ENCODE measurements at regions not wholly inside any gene's neighbourhood (a gene's known extent, or its start where the extent isn't known, plus 50 kb on each side); places are given as distances from the start of the nearest gene placed in this dataset.
"Not testable (repeated sequence)": the region's sequence is repeated elsewhere in the genome, so short reads cannot be mapped to it uniquely, and the experiment has no call there.

- no peak for DNase-seq (ENCODE audit: low read depth)
These were observed 746.1 kb upstream of the EPHA5 start for GRCh38 chr4:66416425-66416824.

DNA sequence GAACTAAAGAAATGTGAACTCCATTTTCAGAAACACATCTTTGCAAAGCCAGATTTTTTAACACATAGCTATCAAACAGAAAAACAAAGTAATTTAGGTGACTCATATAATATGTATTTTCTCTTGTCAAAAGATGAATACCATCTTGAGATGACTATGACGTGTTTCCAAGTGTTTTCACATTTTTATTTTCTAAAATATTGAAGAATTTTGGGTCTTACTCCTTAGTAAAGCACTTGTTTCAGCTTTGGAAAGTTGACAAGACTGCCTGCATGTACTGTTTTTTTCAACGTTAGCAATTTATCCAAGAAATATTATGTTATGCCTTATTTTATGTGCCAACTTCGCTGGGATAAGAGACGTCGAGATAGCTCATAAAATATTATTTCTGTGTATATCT is 733.9 kb upstream of the EPHA5 start:
- peak; percentile 7 for DNase-seq (ENCODE audit: low read depth)

DNA sequence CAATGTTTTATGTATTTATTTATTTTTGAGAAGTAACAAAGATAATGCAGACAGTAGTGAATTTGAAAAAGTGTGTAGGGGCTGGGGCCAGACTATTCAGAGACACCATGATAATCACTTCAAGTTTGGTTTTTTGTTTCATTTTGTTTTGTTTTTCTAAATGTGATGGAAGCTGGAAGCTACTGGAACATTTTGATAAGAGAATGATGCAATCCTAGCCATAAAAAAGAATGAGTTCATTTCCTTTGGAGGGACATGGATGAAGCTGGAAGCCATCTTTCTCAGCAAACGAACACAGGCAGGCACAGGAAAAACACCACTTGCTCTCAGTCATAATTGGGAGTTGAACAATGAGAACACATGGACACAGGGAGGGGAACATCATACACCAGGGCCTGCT is 706.6 kb upstream of the EPHA5 start:
- no peak for DNase-seq (ENCODE audit: low read depth)

DNA sequence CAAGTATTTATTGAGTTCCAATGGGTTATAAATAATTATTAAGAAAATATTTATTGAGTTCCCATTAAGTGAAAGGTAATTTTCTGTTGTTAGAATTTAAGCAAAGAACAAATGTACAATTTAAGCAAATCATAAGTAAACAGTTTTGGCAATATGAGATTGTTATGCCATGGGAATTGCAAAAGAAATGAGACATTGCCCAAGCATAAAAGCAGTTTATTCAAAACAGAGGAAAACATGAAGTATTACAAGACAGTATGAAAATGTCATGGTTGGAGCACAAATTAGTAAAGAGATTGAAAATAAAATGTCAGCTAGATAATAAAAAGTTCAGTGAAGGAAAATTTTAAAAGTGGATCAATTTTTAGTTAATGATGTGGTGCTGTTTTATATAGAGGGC is 706.1 kb upstream of the EPHA5 start:
- DNase-seq (ENCODE audit: low read depth), result no peak

DNA sequence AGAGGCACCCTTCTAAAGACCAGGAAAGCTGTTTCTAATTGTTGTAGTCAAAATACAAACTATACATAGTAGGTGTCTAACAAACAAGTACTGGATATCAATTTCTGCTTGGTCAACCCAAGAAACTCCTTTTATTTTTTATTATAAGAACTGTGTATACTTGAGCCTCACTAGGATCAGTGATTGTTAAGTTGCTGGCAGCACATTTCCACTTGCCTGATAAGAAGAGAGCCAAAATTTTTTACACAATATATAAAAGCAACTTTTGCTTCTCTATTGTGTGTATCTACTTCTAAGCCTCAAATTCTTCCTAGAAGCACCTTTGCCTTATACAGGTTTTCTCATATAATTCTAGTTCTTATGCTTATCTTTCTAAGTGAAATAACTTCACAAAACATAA is 703.0 kb upstream of the EPHA5 start:
- no peak for DNase-seq (ENCODE audit: low read depth)

GRCh38 chr4:66372706-66373105 is 702.4 kb upstream of the EPHA5 start:
- DNase-seq (ENCODE audit: low read depth), result peak; percentile 24

- DNase-seq (ENCODE audit: low read depth), result no peak
These were observed 696.9 kb upstream of the EPHA5 start for GRCh38 chr4:66367043-66367660.

DNA sequence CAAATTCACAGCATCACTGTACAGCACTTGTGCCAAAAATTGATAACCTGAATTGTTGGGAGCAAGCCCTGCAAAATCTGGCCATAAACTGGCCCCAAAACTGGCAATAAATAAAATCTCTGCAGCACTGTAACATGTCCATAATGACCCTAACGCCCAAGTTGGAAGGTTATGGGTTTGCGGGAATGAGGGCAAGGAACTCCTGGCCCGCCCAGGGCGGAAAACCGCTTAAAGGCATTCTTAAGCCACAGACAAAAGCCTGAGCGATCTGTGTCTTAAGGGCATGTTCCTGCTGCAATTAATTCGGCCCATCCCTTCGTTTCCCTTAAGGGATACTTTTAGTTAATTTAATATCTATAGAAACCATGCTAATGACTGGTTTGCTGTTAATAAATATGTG is 690.1 kb upstream of the EPHA5 start:
- DNase-seq (ENCODE audit: low read depth), result not testable (repeated sequence)

- DNase-seq (ENCODE audit: low read depth), result peak; percentile 67
These were observed 687.0 kb upstream of the EPHA5 start for GRCh38 chr4:66357316-66357715.

GRCh38 chr4:66355328-66355727 is 685.0 kb upstream of the EPHA5 start:
- DNase-seq (ENCODE audit: low read depth), result no peak

DNA sequence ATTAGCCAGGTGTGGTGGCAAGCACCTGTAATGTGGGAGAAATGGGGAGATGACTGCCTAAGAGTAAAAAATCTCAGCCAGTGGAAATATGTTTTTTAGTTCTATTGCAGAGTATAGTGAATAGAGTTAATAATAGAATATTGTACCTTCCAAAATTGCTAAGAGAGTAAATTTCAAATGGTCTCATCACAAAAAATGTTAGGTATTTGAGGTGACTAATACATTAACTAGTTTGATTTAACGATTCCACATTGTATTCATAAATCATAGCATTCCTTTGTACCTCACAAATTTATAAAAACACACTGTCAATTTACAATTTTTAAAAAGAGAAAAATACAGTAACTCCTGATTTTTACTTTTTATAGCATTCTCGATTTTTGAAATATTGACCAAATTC is 681.5 kb upstream of the EPHA5 start:
- DNase-seq (ENCODE audit: low read depth), result peak; percentile 60

DNA sequence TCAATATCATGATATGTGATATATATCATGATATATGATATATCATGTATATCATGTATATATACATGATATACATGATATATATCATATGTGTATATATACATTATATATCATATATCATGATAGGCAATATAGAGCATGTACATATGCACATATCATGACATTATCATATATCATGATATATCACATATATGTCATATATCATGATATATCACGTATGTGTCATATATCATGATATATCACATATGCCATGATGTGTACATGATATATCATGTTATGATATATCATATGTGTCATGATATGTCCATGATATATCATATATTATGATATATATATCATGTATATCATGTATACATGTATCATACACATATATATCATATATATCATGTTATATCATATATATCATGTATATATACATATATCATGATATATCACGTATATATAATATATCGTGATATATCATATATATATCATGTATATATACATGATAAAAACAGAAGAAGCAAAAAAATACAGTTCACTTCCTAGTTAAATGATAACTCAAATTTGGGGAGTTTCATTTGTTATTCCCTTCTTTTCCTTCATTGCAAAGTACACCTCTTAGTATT is 670.1 kb upstream of the EPHA5 start:
- DNase-seq (ENCODE audit: low read depth), result no peak

DNA sequence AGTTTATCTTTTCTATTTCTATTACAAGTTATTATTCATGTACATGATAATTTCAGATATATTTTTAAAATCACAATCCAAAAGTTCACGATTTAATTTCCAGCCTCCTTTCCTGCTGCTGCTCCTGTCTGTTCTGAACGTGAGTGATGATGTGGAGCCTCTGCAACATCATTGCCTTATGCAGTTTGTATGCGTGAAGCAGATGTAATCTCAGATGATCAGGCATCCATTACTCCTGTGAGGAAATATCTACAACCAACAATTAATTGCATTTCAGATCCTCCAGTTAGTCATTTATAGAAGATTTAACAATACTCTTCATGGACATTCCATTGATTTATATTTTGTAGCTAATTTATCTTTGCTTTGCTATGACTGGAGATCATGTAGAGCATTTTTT is 668.7 kb upstream of the EPHA5 start:
- no peak for DNase-seq (ENCODE audit: low read depth)

GRCh38 chr4:66331761-66332160 is 661.5 kb upstream of the EPHA5 start:
- no peak for DNase-seq (ENCODE audit: low read depth)

DNA sequence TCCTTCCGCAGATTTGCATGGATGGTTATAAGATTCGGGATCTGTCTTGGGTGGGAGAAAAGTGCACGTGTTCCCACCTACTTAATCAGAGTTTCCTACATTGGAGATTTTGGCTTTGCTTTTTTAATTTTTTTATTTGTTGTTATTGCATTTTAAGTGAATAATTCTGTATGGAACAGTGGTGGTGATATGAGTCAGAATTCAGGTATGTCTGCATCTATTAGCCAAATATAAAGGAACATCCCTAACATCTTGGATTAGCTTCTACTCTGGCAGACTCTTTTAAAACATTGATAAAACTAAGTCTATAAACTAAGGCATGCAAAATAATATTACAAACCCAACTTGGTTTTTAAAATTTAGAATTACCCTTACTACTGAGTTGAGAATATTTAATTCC is 659.8 kb upstream of the EPHA5 start:
- peak; percentile 20 for DNase-seq (ENCODE audit: low read depth)

DNA sequence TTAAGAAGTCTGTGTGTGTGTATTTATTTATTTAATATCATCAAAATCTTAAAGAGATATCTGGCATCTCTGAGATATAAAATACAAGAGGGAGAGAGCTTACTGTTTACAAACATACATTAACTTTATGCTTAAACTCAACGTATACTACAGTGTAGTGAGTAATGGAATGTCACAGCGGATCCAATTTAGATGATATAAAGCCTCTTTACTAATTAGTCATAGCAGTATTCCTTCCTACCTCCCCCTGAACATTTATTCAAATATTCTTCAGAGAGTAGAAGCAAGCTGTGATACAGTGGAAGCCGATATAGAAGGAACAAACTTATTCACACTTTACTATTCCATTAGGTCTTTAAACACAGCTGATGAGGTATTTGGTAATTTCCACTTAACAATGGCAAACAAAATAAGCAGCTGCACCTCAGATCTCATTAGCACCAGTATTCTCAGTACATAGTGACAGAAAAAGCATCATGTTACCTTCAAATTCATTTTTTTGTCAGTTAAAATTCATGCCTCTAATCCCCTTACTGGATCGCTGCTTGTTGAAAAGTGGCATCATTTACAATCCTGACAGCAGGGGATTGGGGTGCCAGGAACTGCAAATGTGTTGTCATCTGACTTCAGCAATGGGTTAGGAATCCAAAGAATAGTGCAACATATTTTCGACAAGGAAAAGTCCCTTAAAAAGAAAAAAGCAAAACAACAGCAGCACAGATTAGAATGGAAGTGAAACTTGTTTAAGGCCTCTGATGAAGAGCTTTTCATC is 658.7 kb upstream of the EPHA5 start:
- DNase-seq (ENCODE audit: low read depth), result no peak

GRCh38 chr4:66307641-66308438 is 637.6 kb upstream of the EPHA5 start:
- DNase-seq (ENCODE audit: low read depth), result no peak

DNA sequence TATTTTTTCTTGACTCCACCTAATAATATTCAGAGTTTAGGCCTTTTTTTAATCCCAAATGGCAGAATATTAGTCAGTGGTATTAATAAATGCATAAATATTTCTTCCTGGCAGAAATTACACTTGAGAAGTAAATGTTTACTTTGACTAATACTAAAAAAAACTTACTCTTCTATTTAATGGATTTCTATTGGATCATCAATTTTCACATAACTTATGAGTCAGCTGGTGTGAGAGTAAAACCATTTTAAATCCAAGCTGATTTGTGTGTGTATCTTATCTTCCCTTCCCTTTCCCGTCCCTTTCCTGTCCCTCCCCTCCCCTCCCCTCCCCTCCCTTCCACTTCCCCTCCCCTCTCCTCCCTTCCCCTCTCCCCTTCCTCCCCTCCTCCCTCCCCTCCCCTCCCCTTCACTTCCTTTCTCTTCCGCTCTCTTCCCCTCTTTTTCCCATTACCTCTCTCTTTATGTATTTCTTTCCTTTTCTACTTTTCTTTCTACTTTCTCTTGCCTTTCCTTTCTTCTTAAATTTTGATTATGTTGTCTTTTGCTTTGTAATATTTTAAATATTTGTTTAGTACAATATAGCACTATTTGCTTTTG is 630.1 kb upstream of the EPHA5 start:
- peak; percentile 30 for DNase-seq (ENCODE audit: low read depth)

DNA sequence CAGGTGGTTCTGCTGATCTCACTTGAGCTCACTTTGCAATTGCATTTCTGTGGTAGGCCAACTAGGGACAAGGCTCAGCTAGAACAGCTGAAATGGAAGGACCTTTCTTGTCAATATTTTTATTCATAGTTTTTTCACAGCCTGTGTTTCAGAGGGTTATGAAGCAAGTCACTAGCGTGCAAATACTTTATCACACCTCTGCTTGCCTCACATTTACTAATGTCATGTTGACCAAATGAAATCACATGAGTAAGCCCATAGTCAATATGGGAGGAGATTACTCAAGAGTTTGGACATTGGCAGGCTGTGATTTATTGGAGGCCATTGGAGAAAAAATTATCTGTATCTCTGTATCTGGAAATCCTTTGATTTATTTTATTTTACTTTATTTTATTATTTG is 628.3 kb upstream of the EPHA5 start:
- no peak for DNase-seq (ENCODE audit: low read depth)

DNA sequence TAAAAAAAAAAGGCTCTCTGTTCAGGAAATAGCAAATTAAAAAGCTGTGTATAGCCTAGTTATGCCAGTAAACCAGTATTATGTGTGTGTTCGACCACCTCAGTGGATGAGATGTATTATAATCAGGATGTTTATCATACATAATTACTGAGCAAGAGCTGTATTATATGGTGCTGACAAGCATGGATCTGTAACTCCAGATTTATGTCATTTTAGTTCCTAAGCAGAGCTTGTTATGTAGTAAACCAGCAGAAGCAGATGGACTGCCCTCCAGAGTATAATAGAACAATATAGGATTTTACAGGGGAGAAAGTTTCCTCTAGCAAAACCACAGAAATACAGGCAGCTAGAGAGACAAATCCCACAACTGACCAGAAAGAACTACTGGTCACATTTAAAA is 627.4 kb upstream of the EPHA5 start:
- no peak for DNase-seq (ENCODE audit: low read depth)

DNA sequence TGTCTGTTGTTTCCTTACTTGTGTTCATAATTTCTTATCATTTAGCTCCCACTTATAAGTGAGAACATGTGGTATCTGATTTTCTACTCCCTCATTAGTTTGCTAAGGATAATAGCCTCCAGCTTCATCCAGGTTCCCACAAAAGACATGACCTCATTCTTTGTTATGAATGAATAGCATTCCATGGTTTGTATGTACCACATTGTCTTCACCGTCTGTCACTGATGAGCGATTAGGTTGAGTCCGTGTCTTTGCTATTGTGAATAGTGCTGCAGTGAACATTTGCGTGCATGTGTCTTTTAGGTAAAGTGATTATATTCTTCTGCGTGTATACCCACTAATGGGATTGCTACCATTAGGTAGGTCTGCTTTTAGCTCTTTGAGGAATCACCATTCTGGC is 624.3 kb upstream of the EPHA5 start:
- peak; percentile 63 for DNase-seq (ENCODE audit: low read depth)

DNA sequence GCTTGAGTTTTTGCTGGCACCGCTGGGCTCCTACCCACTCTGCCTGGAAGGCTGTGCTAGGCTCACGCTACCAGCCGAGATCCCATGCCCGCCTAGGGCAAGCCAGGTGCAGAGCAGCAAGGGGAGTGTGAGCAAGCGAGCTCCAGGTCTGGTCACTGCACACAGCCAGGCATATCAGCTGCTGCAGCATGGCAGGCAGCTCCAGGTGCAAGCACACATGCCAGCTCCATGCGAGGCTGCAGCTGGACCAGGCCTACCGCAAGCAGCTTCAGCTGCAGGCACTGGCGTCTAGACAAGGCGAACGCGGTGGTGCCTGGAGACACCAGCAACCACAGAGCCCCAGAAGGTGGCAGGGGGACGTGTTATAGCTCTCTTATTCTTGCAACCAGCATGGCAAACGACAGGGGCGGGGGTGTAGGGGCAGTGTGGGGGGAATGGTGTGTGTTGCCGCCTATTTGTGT is 614.7 kb upstream of the EPHA5 start:
- no peak for DNase-seq (ENCODE audit: low read depth)

All from ELR (cell line).